GM18909 (cell line): ENCODE measurements at regions not wholly inside any gene's neighbourhood (a gene's known extent, or its start where the extent isn't known, plus 50 kb on each side); places are given as distances from the start of the nearest gene placed in this dataset.

Experiments used
- ATAC-seq: cut with Tn5 transposase; IDR thresholded peaks from one replicate; pipeline ENCODE4 v1.9.1; 2021; ENCODE audit warnings: mild to moderate bottlenecking; ENCODE audit not compliant: unreplicated experiment, poor library complexity

GRCh38 chr5:54695198-54695966 is 177.8 kb downstream of the SNX18 start:
- ATAC-seq: no peak

GRCh38 chr5:54693936-54694657 is 176.5 kb downstream of the SNX18 start:
- no peak for ATAC-seq

- no peak for ATAC-seq
Measured at GRCh38 chr5:54692631-54693030, 175.1 kb downstream of the SNX18 start.

- no peak for ATAC-seq
Measured at GRCh38 chr5:54691656-54692055, 174.1 kb downstream of the SNX18 start.

- no peak for ATAC-seq
Measured at GRCh38 chr5:54689411-54690251, 172.1 kb downstream of the SNX18 start.

GRCh38 chr5:54680998-54681397 is 163.4 kb downstream of the SNX18 start:
- ATAC-seq: no peak

GRCh38 chr5:54679686-54680085 is 162.1 kb downstream of the SNX18 start:
- no peak for ATAC-seq

GRCh38 chr5:54678737-54679136 is 161.2 kb downstream of the SNX18 start:
- ATAC-seq: no peak

- ATAC-seq: no peak
Measured at GRCh38 chr5:54676481-54677340, 159.2 kb downstream of the SNX18 start.

- peak; percentile 80 for ATAC-seq
Measured at GRCh38 chr5:54673523-54674225, 156.1 kb downstream of the SNX18 start.

GRCh38 chr5:54672871-54673270 is 155.3 kb downstream of the SNX18 start:
- no peak for ATAC-seq

- ATAC-seq: no peak
Measured at GRCh38 chr5:54671681-54672080, 154.1 kb downstream of the SNX18 start.

GRCh38 chr5:54671111-54671531 is 153.6 kb downstream of the SNX18 start:
- no peak for ATAC-seq

- ATAC-seq: no peak
Measured at GRCh38 chr5:54670281-54670680, 152.7 kb downstream of the SNX18 start.

- no peak for ATAC-seq
Measured at GRCh38 chr5:54669845-54670244, 152.3 kb downstream of the SNX18 start.

GRCh38 chr5:54669285-54669684 is 151.7 kb downstream of the SNX18 start:
- ATAC-seq: no peak

GRCh38 chr5:54668096-54668495 is 150.5 kb downstream of the SNX18 start:
- no peak for ATAC-seq

GRCh38 chr5:54667136-54667535 is 149.6 kb downstream of the SNX18 start:
- ATAC-seq: no peak

- no peak for ATAC-seq
Measured at GRCh38 chr5:54663866-54664265, 146.3 kb downstream of the SNX18 start.
